Mesenchymal stem cell (in vitro differentiated cells and primary cell): ENCODE measurements at regions not wholly inside any gene's neighbourhood (a gene's known extent, or its start where the extent isn't known, plus 50 kb on each side); places are given as distances from the start of the nearest gene placed in this dataset.
"Not testable (repeated sequence)": the region's sequence is repeated elsewhere in the genome, so short reads cannot be mapped to it uniquely, and the experiment has no call there.

Experiments
- DNase-seq: peaks from one replicate; pipeline ENCODE4 v3.0.0-alpha.2; 2013
- H2AFZ ChIP-seq: one replicate; pipeline ENCODE4 v1.6.1; 2013; ENCODE audit warnings: low read depth, mild to moderate bottlenecking, control low read depth, inconsistent platforms, low read length, moderate library complexity
- H2AK5ac ChIP-seq: 2 replicates; pipeline ENCODE4 v1.6.1; 2013; ENCODE audit warnings: low read length, moderate library complexity, mild to moderate bottlenecking, inconsistent platforms; ENCODE audit not compliant: severe bottlenecking
- H2BK120ac ChIP-seq: one replicate; pipeline ENCODE4 v1.6.1; 2013; ENCODE audit warnings: low read depth, mild to moderate bottlenecking, inconsistent platforms, low read length, moderate library complexity
- H2BK12ac ChIP-seq, 2 experiments: one replicate each; pipeline ENCODE4 v1.6.1; 2013; ENCODE audit warnings: inconsistent platforms in 2 of 2, low read length in 2 of 2, mild to moderate bottlenecking in 2 of 2, moderate library complexity in 2 of 2, control low read depth in 1 of 2
- H2BK15ac ChIP-seq: one replicate; pipeline ENCODE4 v1.6.1; 2013; ENCODE audit warnings: mild to moderate bottlenecking, low read depth, inconsistent platforms; ENCODE audit not compliant: poor library complexity, severe bottlenecking
- H2BK5ac ChIP-seq: 2 replicates; pipeline ENCODE4 v1.6.1; 2013; ENCODE audit warnings: low read depth, mild to moderate bottlenecking, low read length, control low read depth, inconsistent platforms; ENCODE audit not compliant: poor library complexity, severe bottlenecking
- H3K14ac ChIP-seq, 2 experiments: one replicate each; pipeline ENCODE4 v1.6.1; 2013; ENCODE audit warnings: inconsistent platforms in 2 of 2, low read length in 2 of 2, control low read depth in 1 of 2, mild to moderate bottlenecking in 1 of 2, moderate library complexity in 1 of 2
- H3K18ac ChIP-seq, 2 experiments: one replicate each; pipeline ENCODE4 v1.6.1; 2013; ENCODE audit warnings: inconsistent platforms in 2 of 2, low read length in 2 of 2, control low read depth in 1 of 2, low read depth in 1 of 2, mild to moderate bottlenecking in 1 of 2
- H3K23ac ChIP-seq, 2 experiments: one replicate each; pipeline ENCODE4 v1.6.1; 2013; ENCODE audit warnings: inconsistent platforms in 2 of 2, low read length in 2 of 2, mild to moderate bottlenecking in 2 of 2, moderate library complexity in 2 of 2, control low read depth in 1 of 2
- H3K27ac ChIP-seq: 2 replicates; pipeline ENCODE4 v1.5.1; 2013; ENCODE audit warnings: mild to moderate bottlenecking, moderate library complexity, low read length, control low read depth, inconsistent platforms; ENCODE audit not compliant: poor library complexity, severe bottlenecking
- H3K27me3 ChIP-seq, 2 experiments: 2 replicates each; pipeline versions ENCODE4 v1.6.1 to v1.7.0; 2013; ENCODE audit warnings: low read length in 2 of 2, mild to moderate bottlenecking in 2 of 2, moderate library complexity in 2 of 2, control low read depth in 1 of 2, inconsistent platforms in 1 of 2; ENCODE audit not compliant: control insufficient read depth in 1 of 2, insufficient read depth in 1 of 2
- H3K36me3 ChIP-seq, 2 experiments: 2 replicates each; pipeline versions ENCODE4 v1.6.1 to v1.7.0; 2013; ENCODE audit warnings: low read length in 2 of 2, control low read depth in 1 of 2, inconsistent platforms in 1 of 2, low read depth in 1 of 2, mild to moderate bottlenecking in 1 of 2; ENCODE audit not compliant: insufficient read depth in 2 of 2, control insufficient read depth in 1 of 2
- H3K4ac ChIP-seq, 2 experiments: one replicate each; pipeline ENCODE4 v1.6.1; 2013; ENCODE audit warnings: inconsistent platforms in 2 of 2, low read length in 2 of 2, mild to moderate bottlenecking in 2 of 2, moderate library complexity in 2 of 2, control low read depth in 1 of 2, low read depth in 1 of 2
- H3K4me1 ChIP-seq: 2 replicates; pipeline ENCODE4 v1.6.1; 2013; ENCODE audit warnings: low read depth, low read length, control low read depth; ENCODE audit not compliant: control insufficient read depth, insufficient read depth
- H3K4me2 ChIP-seq: 2 replicates; pipeline ENCODE4 v1.6.1; 2013; ENCODE audit warnings: low read length, mild to moderate bottlenecking, inconsistent platforms; ENCODE audit not compliant: poor library complexity, severe bottlenecking
- H3K4me3 ChIP-seq, 2 experiments: 2 replicates each; pipeline versions ENCODE4 v1.5.1 to v1.7.0; 2013; ENCODE audit warnings: low read length in 2 of 2, mild to moderate bottlenecking in 2 of 2, control low read depth in 1 of 2, low read depth in 1 of 2; ENCODE audit not compliant: insufficient read depth in 1 of 2
- H3K79me1 ChIP-seq: replicated peaks from 2 replicates; pipeline ENCODE4 v1.6.1; 2013; ENCODE audit warnings: mild to moderate bottlenecking, control low read depth, low read length, inconsistent platforms; ENCODE audit not compliant: poor library complexity, severe bottlenecking
- H3K9ac ChIP-seq: 2 replicates; pipeline ENCODE4 v1.7.0; 2013; ENCODE audit warnings: mild to moderate bottlenecking, low read length, moderate library complexity
- H3K9me3 ChIP-seq: 2 replicates; pipeline ENCODE4 v1.7.0; 2013; ENCODE audit warnings: mild to moderate bottlenecking, low read length; ENCODE audit not compliant: control insufficient read depth
- H4K8ac ChIP-seq: one replicate; pipeline ENCODE4 v1.6.1; 2013; ENCODE audit warnings: inconsistent platforms, mild to moderate bottlenecking, low read length, moderate library complexity
- H4K91ac ChIP-seq: one replicate; pipeline ENCODE4 v1.6.1; 2013; ENCODE audit warnings: mild to moderate bottlenecking, low read length, inconsistent platforms
- WGBS: methylation state at CpG from one replicate; pipeline ENCODE4 v1.1.7; 2013; ENCODE audit warnings: mixed read lengths; 5-methylcytosine and 5-hydroxymethylcytosine counted together

GRCh38 chr21:15979493-15979892, 249.7 kb downstream of the USP25 start:
- H3K27me3 ChIP-seq, H2BK5ac ChIP-seq, H3K23ac ChIP-seq, H3K4ac ChIP-seq, H3K9ac ChIP-seq, H4K91ac ChIP-seq, H3K18ac ChIP-seq, H2AFZ ChIP-seq, H3K79me1 ChIP-seq, H4K8ac ChIP-seq, H3K4me3 ChIP-seq, H2BK12ac ChIP-seq, H3K14ac ChIP-seq, DNase-seq, H3K27ac ChIP-seq, H3K9me3 ChIP-seq, H2AK5ac ChIP-seq, H2BK15ac ChIP-seq, H3K4me1 ChIP-seq, H3K36me3 ChIP-seq, H3K4me2 ChIP-seq, H2BK120ac ChIP-seq: not testable (repeated sequence)
- 96% methylated on average over 6 of the region's 6 CpGs for WGBS

DNA sequence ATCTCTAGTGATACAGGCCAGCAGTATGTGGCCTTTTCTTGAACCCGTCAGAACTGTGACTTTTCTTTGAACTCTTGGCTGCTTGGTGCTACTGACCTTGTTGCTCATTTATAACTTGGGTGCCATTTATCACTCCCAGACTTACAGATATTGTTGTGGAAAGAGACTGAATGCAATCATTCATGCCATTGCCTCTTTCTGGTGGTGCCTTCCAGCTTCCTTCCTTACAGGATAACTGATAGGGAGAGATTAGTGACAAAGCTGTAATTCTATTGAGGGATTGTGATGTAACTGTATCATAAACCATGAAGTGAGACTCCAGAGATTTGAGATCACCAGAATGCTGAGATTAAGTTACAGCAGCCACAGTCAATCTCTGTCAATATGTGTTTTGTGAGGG, 256.5 kb downstream of the USP25 start:
- Histone ChIP-seq H3K9ac (no peak overlapping the region), H3K27ac (no peak overlapping the region), H3K4me3 (no peak overlapping the region), H3K4ac (no peak overlapping the region), H2AFZ (no peak overlapping the region), H2AK5ac (no peak overlapping the region), H3K23ac (no peak overlapping the region), H3K27me3 (no peaks in the 10 kb centered on the region), H2BK15ac (no peak overlapping the region), H2BK120ac (no peak overlapping the region), H3K4me2 (no peak overlapping the region), H4K8ac (no peak overlapping the region), H2BK5ac (no peak overlapping the region), H2BK12ac (no peak overlapping the region), H3K9me3 (no peaks in the 10 kb centered on the region), H3K79me1 (no peaks in the 10 kb centered on the region), H3K14ac (no peak overlapping the region), H3K4me1 (no peaks in the 10 kb centered on the region), H4K91ac (no peak overlapping the region), H3K36me3 (no peaks in the 10 kb centered on the region), H3K18ac (no peak overlapping the region)
- 56% methylated on average over 1 of the region's 1 CpG for WGBS
- DNase-seq = no peak

DNA sequence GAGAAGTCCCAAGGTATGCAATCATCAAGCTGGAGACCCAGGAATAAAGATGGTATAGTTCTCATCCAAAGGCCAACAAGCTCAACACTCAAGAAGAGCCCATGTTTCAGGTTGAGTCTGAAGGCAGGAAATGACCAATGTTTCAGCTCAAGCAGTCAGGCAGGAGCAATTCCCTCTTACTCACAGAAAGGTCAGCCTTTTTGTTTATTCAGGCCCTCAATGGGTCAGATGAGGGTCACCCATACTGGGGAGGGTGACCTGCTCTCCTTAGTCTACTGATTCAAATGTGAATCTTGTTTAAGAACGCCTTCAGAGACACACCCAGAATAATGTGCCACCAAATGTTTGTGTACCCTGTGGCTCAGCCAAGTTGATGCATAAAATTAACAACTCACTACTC, 262.4 kb downstream of the USP25 start:
- Histone ChIP-seq H2AFZ (no peak overlapping the region), H3K4ac (no peak overlapping the region), H4K91ac (no peak overlapping the region), H3K4me3 (no peak overlapping the region), H2BK120ac (no peak overlapping the region), H3K36me3 (no peaks in the 10 kb centered on the region), H2BK15ac (no peak overlapping the region), H3K4me1 (no peaks in the 10 kb centered on the region), H4K8ac (no peak overlapping the region), H2BK5ac (no peak overlapping the region), H3K9ac (no peak overlapping the region), H3K23ac (no peak overlapping the region), H3K27me3 (no peaks in the 10 kb centered on the region), H2BK12ac (no peak overlapping the region), H3K14ac (no peak overlapping the region), H3K27ac (no peak overlapping the region), H2AK5ac (no peak overlapping the region), H3K79me1 (no peaks in the 10 kb centered on the region), H3K18ac (no peak overlapping the region), H3K9me3 (no peaks in the 10 kb centered on the region), H3K4me2 (no peak overlapping the region)
- WGBS = 0% methylated on average over 1 of the region's 1 CpG
- DNase-seq = peak; percentile 33

GRCh38 chr21:15993951-15994350, 264.2 kb downstream of the USP25 start:
- Histone ChIP-seq H4K91ac (no peak overlapping the region), H3K9me3 (no peaks in the 10 kb centered on the region)
- WGBS = no CpG with 5 or more reads among the region's 2 CpGs

More at GRCh38 chr21:15993951-15994350, 264.2 kb downstream of the USP25 start:
- H2BK120ac ChIP-seq = no peak overlapping the region
- H3K14ac ChIP-seq = no peak overlapping the region
- no peak overlapping the region for H2BK5ac ChIP-seq
- no peak overlapping the region for H3K4me2 ChIP-seq
- H3K36me3 ChIP-seq = no peaks in the 10 kb centered on the region
- DNase-seq = no peak
- no peak overlapping the region for H3K27ac ChIP-seq
- H3K4ac ChIP-seq = no peak overlapping the region
- no peak overlapping the region for H2AFZ ChIP-seq
- no peak overlapping the region for H3K23ac ChIP-seq
- H4K8ac ChIP-seq = no peak overlapping the region
- H3K4me1 ChIP-seq = no peaks in the 10 kb centered on the region
- H2BK12ac ChIP-seq = no peak overlapping the region
- H3K79me1 ChIP-seq = no peaks in the 10 kb centered on the region
- no peak overlapping the region for H2BK15ac ChIP-seq
- H3K27me3 ChIP-seq = no peaks in the 10 kb centered on the region
- no peak overlapping the region for H2AK5ac ChIP-seq
- H3K18ac ChIP-seq = no peak overlapping the region
- H3K4me3 ChIP-seq = no peak overlapping the region
- no peak overlapping the region for H3K9ac ChIP-seq
